Hepatic stellate cell (primary cell): ENCODE measurements at regions not wholly inside any gene's neighbourhood (a gene's known extent, or its start where the extent isn't known, plus 50 kb on each side); places are given as distances from the start of the nearest gene placed in this dataset.
"Not testable (repeated sequence)": the region's sequence is repeated elsewhere in the genome, so short reads cannot be mapped to it uniquely, and the experiment has no call there.

ENCODE experiments used
- DNase-seq: peaks from one replicate; pipeline ENCODE4 v3.0.0; 2011; ENCODE audit warnings: low spot score

DNA sequence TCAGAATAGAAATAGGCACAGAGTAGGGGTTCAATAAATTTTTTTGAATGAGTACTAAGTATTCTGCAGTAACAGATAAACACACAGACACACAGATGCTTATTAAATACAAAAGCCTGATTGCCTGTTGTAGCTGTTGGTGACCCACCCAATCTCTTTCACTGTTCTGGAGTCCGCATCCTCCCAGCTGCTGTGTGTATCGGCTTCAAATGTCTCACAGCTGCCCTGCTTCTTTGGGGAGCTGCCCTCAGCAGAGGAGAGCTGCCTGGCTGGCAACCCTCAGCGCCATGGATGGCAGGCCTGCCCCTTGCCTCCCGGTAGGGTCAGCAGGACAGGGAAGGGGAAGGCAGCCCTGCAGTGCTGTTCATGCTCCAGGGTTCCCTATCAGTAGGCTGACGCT lies 50.5 kb upstream of the PRNP start:
- no peak for DNase-seq

GRCh38 chr20:4635342-4635741 lies 50.9 kb upstream of the PRNP start:
- no peak for DNase-seq

DNA sequence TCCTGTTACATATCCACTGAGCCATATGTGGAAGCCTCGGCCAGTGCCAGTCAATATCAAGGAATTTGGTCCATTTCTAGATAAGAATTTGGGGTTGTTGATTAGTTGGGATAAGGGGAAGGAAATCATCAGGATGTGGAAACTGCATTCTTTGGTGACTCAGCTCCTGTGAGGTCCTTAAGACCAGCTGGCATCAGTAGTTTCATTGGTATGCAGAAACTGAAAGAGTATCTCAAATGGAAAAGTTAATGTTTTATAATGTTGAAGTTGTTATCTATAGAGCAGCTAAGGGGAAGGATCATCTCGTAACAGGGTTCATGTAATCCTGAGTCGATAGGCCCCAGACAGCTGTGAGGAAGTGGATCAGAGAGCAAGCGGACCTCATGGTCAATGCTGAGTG lies 52.5 kb upstream of the PRNP start:
- peak; percentile 64 for DNase-seq

DNA sequence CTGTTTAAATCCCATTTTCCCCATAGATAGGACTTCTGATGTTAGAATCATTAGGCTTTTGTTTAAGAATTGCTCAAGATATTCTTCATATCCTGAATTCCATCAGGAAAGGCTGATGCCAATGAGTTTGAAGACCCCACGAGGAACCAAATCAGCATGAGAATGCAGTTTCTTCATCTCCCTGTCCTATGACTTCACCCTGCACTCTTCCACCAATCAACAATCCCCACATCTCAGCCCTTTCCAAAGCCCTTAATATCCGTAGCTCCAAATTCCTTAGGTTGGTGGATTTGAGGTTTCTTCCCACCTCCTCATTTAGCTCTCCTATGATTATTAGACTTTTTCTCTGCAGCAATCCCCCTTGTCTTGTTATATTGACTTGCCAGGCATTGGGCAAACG lies 52.9 kb upstream of the PRNP start:
- no peak for DNase-seq

DNA sequence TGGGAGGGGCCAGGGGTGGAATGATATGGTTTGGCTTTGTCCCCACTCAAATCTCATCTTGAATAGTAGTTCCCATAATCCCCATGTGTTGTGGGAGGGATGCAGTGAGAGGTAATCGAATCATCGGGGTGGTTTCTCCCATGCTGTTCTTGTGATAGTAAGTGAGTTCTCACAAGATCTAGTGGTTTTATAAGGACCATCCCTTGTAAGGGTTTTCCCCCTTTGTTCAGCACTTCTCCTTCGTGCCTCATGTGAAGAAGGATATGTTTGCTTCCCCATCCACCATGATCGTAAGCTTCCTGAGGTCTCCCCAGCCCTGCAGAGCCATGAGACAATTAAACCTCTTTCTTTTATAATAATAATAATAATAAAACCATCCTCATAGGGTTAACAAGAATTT lies 53.4 kb upstream of the PRNP start:
- DNase-seq = no peak

DNA sequence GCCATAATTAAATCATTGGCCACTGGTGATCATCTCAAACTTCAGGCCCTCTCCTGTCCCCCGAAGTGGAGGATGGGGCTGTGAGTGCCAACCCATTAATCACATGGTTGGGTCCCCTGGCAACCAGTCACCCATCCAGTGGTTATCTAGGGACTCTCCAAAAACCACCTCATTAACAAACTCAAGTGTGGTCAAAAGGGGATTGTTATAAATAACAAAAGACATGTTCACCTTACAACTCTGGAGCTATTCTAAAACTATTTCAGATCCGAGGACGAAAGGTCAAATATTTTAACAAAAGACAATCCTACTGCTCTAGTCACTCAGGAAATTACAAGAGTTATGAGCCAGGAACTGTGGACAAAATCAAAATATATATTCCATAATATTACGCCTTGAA lies 60.0 kb upstream of the PRNP start:
- no peak for DNase-seq

- DNase-seq = no peak
Observed at GRCh38 chr20:4625687-4626086, 60.6 kb upstream of the PRNP start.

- DNase-seq = not testable (repeated sequence)
Observed at GRCh38 chr20:4624675-4625336, 61.5 kb upstream of the PRNP start.

GRCh38 chr20:4619144-4619543 lies 67.1 kb upstream of the PRNP start:
- DNase-seq = not testable (repeated sequence)

DNA sequence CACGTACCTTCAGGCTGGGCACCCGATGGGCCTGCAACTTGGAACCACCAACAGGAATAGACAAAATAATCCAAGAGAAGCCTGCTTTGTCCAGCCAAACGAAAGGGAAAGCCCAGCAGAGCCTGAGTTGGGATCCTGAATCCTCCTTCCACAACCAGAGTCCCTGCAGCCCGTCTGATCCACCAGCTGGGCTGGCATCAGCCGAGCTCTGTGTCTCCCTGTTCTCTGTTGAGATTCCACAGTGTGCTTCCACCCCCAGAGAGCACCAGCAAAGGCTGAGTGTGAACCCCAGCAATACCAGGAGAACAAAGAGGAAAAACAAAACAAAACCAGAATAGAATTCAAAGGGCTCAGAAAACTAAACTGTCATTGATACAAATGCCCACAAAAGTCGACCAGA lies 68.8 kb upstream of the PRNP start:
- DNase-seq = no peak

DNA sequence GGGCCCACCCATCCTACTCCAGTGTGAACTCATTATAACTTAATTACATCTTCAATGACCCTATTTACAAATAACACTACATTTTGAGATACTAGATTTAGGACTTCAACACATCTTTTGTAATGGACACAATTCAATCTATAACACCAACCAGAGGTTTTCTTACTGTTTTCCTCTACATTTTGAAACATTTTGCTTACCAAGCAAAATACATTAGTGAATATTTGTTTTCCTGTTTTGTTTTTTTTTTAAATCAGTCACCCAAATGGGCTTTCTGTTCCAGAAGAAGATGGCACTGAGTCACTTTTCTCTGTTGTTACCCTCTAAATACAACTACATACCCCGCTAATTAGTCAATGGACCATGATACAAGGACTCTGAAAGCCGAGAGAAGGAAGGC lies 69.2 kb upstream of the PRNP start:
- DNase-seq = no peak

GRCh38 chr20:4613718-4614620 lies 72.3 kb upstream of the PRNP start:
- DNase-seq = no peak

DNA sequence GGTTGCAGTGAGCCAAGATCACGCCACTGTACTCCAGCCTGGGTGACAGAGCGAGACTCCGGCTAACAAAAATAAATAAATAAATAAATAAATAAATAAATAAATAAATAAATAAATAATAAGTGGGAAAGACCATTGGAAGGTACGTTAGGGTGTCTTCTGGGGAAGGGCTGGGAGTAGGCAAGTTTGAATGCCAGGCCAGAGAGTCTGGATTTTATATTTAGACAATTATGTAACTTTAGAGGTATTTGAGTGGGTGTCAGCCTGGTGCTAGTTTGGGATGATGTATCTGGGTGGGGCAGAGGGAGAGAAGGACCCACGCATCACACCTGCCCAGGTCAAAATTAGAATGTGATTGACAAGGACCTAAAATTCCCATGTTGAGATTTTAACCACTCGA lies 73.1 kb upstream of the PRNP start:
- DNase-seq = peak; percentile 27

- no peak for DNase-seq
Observed at GRCh38 chr20:4610871-4611270, 75.4 kb upstream of the PRNP start.

- no peak for DNase-seq
Observed at GRCh38 chr20:4609511-4609910, 76.7 kb upstream of the PRNP start.

DNA sequence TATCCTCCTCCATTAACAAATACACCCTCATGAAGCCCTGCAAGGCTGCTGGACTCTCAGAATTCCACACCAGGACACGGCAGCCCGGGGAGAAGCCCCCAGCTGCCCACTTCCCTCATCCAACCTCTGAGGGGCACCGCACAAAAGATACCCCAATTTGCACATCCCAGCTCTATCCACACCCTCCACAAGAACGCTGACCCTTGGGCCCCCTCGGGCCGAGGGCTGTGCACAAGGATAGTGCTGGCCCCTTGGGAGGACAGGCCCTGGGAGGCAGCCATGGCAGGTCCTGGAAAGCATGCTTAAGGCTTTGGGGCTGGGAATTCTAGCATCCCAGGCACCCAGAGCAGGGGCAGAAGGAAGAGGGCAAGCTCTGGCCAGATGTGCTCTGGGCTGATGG lies 77.4 kb upstream of the PRNP start:
- DNase-seq = no peak

- peak; percentile 55 for DNase-seq
Observed at GRCh38 chr20:4607287-4607713, 79.0 kb upstream of the PRNP start.

DNA sequence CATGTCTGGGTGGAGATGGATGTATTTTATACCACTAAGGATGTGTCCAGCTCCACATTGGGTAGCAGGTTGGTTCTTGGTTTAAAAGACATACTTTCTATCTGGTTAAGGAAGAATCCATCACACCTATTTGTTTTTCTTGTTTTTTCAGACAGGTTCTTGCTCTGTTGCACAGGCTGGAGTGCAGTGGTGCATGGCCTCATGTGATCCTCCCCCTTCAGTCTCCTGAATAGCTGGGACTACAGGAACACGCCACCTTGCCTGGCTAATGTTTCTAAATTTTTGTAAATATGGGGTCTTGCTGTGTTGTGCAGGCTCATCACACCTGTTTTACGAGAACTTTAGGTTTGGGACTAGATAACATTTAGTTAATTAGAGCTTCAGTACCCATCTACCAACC lies 80.2 kb upstream of the PRNP start:
- no peak for DNase-seq

DNA sequence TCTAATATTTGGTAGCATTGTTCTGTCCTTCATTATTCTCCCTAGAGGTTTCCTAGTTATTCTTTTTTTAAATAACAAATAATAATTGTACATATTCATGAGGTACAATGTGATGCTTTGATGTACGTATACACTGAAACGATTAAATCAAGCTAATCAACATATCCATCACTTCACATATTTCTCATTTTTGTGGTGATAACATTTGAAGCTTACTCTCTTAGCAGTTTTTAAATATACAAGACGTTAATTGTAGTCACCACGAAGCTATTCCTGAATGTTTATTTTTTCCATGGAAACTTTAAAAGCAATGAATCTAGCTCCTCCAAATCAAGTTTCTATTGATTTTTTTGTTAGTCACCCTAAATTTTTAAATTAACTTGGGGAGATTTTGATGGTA lies 81.1 kb upstream of the PRNP start:
- DNase-seq = no peak

DNA sequence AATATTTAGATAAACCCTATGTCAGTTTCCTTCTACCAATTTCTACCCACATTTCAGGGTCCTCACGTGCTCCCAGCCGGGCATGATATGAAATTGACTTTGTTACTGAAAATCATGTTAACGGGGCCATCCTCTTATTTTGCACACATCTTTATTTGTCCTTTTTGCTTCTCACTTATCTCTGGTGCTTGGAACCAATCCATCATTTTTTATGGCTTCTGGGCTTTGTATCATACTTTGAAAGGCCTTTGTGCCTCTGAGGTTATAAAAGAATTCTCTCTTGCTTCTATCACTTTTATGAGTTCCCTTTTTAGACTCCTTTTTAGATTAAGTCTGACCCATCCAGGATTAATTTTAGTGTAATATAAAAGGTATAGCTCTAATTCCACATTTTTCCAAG lies 81.7 kb upstream of the PRNP start:
- no peak for DNase-seq

GRCh38 chr20:4603724-4604123 lies 82.5 kb upstream of the PRNP start:
- no peak for DNase-seq

- no peak for DNase-seq
Observed at GRCh38 chr20:4602297-4602631, 84.0 kb upstream of the PRNP start.

GRCh38 chr20:4601630-4602296 lies 84.5 kb upstream of the PRNP start:
- DNase-seq = no peak
